Mucosa of descending colon (tissue), 3 donors: ENCODE measurements at regions not wholly inside any gene's neighbourhood (a gene's known extent, or its start where the extent isn't known, plus 50 kb on each side); places are given as distances from the start of the nearest gene placed in this dataset.

Experiments used
- ATAC-seq: fragments of 200-7000 bp; cut with Tn5 transposase; one replicate; pipeline ENCODE4 v1.9.1; 2020; ENCODE audit warnings: mild to moderate bottlenecking, moderate library complexity
- DNase-seq, 3 donors: peaks; one replicate each; pipeline ENCODE4 v3.0.0-alpha.2; 2020
- H3K36me3 ChIP-seq: fragments of 200-600 bp; one replicate; pipeline ENCODE4 v1.8.0; 2021; ENCODE audit warnings: low read depth, mild to moderate bottlenecking
- H3K4me1 ChIP-seq: fragments of 200-600 bp; one replicate; pipeline ENCODE4 v1.8.0; 2021; ENCODE audit warnings: low read depth, mild to moderate bottlenecking
- H3K4me3 ChIP-seq: fragments of 200-600 bp; one replicate; pipeline ENCODE4 v1.8.0; 2021; ENCODE audit warnings: mild to moderate bottlenecking
- H3K9me3 ChIP-seq: fragments of 200-600 bp; one replicate; pipeline ENCODE4 v1.8.0; 2021; ENCODE audit warnings: mild to moderate bottlenecking
- CTCF ChIP-seq: fragments of 200-600 bp; IDR thresholded peaks from one replicate; pipeline ENCODE4 v1.8.0; 2022; ENCODE audit warnings: antibody characterized with exemption, mild to moderate bottlenecking
- intact Hi-C, 2 donors: fragments of 100-400 bp; cut with DNase I in 1 of 2; cut with micrococcal nuclease in 1 of 2; formaldehyde crosslinking; loops; one replicate each; pipeline versions ENCODE4 v1.11.0 to v1.11.1; 2022; cut with DNase I, micrococcal nuclease
- donor health status: DM: no; HTN: no; CAD: no; lungs with moderate emphysema.
- donor health status: DM: no; HTN: no; CAD: no.
- donor health status: DM: no; HTN: yes; CAD: no.

- no peak for TF ChIP-seq CTCF
- no peak for ATAC-seq
- Histone ChIP-seq H3K4me3 (no peak overlapping the region), H3K9me3 (no peaks in the 10 kb centered on the region), H3K36me3 (no peaks in the 10 kb centered on the region), H3K4me1 (no peaks in the 10 kb centered on the region)
- intact Hi-C loops = no loop called here
- no peak for DNase-seq
These were observed 1354.7 kb upstream of the EPHA6 start for GRCh38 chr3:95459706-95460105.

DNA sequence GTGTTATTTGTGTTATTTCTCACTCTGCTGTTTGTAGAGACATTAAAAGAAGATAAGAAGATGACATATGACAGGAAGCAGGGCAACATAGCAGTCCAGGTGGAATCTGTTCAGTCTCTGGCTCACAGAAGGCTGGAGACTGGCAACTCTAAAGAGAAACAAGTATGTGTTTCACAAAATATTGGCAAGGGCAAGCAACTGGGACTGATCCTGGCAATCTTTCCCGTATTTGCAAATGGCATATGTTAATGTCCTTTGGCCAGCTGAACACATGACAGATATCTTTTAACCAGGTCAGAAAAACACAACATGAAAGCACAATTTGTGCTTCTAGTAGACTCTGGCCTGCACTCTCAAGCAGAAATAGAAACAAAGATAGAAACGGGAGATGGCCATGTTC is 1354.1 kb upstream of the EPHA6 start:
- Histone ChIP-seq H3K4me3 (no peak overlapping the region), H3K4me1 (no peaks in the 10 kb centered on the region), H3K9me3 (no peaks in the 10 kb centered on the region), H3K36me3 (no peaks in the 10 kb centered on the region)
- ATAC-seq = no peak
- no peak for DNase-seq
- intact Hi-C loops = no loop called here
- TF ChIP-seq CTCF = no peak

GRCh38 chr3:95462161-95462560 is 1352.2 kb upstream of the EPHA6 start:
- Histone ChIP-seq H3K36me3 (no peaks in the 10 kb centered on the region), H3K4me3 (no peak overlapping the region), H3K4me1 (no peaks in the 10 kb centered on the region), H3K9me3 (no peaks in the 10 kb centered on the region)
- no peak for DNase-seq
- intact Hi-C loops = no loop called here
- ATAC-seq = no peak
- no peak for TF ChIP-seq CTCF

DNA sequence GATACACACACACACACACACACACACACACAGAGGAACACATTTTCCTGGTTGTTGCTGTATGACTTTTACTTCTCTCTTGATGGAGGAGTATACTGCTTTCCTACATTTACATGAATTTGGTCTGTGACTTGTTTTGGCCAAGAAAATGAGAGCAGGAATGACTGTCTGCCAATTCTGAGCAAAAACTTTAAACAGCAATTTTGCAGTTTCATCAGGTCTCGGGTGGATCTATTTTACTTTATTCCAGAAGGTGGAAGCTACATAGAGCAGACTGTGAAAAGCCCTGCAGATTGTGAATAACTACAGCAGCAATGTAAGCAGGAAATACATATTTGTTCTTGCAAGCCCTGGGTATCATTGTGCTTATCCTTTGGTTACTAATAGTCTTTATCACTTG is 1350.0 kb upstream of the EPHA6 start:
- no peak overlapping the region for H3K4me3 ChIP-seq
- TF ChIP-seq CTCF = no peak
- intact Hi-C loops = no loop called here
- ATAC-seq (no peak), DNase-seq (no peak)
- H3K9me3 ChIP-seq = no peaks in the 10 kb centered on the region
- no peaks in the 10 kb centered on the region for H3K4me1 ChIP-seq
- H3K36me3 ChIP-seq = no peaks in the 10 kb centered on the region

GRCh38 chr3:95468331-95468730 is 1346.1 kb upstream of the EPHA6 start:
- DNase-seq (no peak), ATAC-seq (no peak)
- intact Hi-C loops = no loop called here
- Histone ChIP-seq H3K36me3 (no peaks in the 10 kb centered on the region), H3K4me3 (no peak overlapping the region), H3K9me3 (no peaks in the 10 kb centered on the region), H3K4me1 (no peaks in the 10 kb centered on the region)
- no peak for TF ChIP-seq CTCF

GRCh38 chr3:95474338-95474737 is 1340.1 kb upstream of the EPHA6 start:
- DNase-seq (no peak), ATAC-seq (no peak)
- no peaks in the 10 kb centered on the region for H3K4me1 ChIP-seq
- intact Hi-C loops = no loop called here
- H3K36me3 ChIP-seq = no peaks in the 10 kb centered on the region
- no peak for TF ChIP-seq CTCF
- H3K9me3 ChIP-seq = no peaks in the 10 kb centered on the region
- no peak overlapping the region for H3K4me3 ChIP-seq
